HCT116 (cell line): ENCODE measurements at regions not wholly inside any gene's neighbourhood (a gene's known extent, or its start where the extent isn't known, plus 50 kb on each side); places are given as distances from the start of the nearest gene placed in this dataset.
"Not testable (repeated sequence)": the region's sequence is repeated elsewhere in the genome, so short reads cannot be mapped to it uniquely, and the experiment has no call there.

Source experiments
- ATAC-seq: fragments of 200-7000 bp; cut with Tn5 transposase; 2 replicates; pipeline ENCODE4 v1.9.1; 2020; ENCODE audit warnings: mild to moderate bottlenecking, moderate library complexity
- BruUV-seq: library from RNA; stranded (reverse); fragments of 400-500 nt; replicated peaks from 2 replicates; lab custom pipeline; 2021; lab: Mats Ljungman, UMichigan
- CTCF ChIA-PET: fragments of 300-600 bp; sonication (Branson Sonifier 250); formaldehyde crosslinking; loops from one replicate; lab custom pipeline; 2021; ENCODE audit warnings: antibody characterized with exemption; lab: Charles Lee
- POLR2A ChIA-PET: fragments of 300-600, 350-600 bp; sonication (Branson Sonifier 250); formaldehyde crosslinking; loops from one replicate; lab custom pipeline; 2021; ENCODE audit warnings: antibody characterized with exemption; lab: Charles Lee
- RAD21 ChIA-PET, 2 experiments: fragments of 300-600 bp; sonication (Branson Sonifier 250); formaldehyde crosslinking; loops; one replicate each; lab custom pipeline; 2023; ENCODE audit warnings: low total read pairs in 2 of 2; ENCODE audit not compliant: uncharacterized antibody in 2 of 2, unreplicated experiment in 2 of 2, low non-redundant PET in 1 of 2; lab: Charles Lee
- DNase-seq: peaks from one replicate; pipeline ENCODE4 v3.0.0-alpha.2; 2010; ENCODE audit warnings: low read depth, low spot score
- H2AFZ ChIP-seq: fragments of 200-600 bp; shearing (Covaris generic), sonication (generic); 2 replicates; pipeline ENCODE4 v1.6.1; 2017; ENCODE audit warnings: low read depth, mixed run types, mixed read lengths, antibody characterized with exemption, low read length; ENCODE audit not compliant: poor library complexity, severe bottlenecking
- H3K27ac ChIP-seq: 2 replicates; pipeline ENCODE4 v1.5.1; 2012; ENCODE audit warnings: low read depth, low read length
- H3K27me3 ChIP-seq: fragments of 200-600 bp; sonication (generic); 2 replicates; pipeline ENCODE4 v1.6.1; 2016; ENCODE audit warnings: mixed run types, low read length, mixed read lengths; ENCODE audit not compliant: insufficient read depth
- H3K36me3 ChIP-seq, 2 experiments: fragments of 200-500 bp in 1 of 2; fragments of 200-600 bp in 1 of 2; sonication (Bioruptor generic) in 1 of 2; sonication (generic) in 1 of 2; 2 replicates each; pipeline versions ENCODE4 v1.5.1 to v1.6.1; 2014 to 2016; ENCODE audit warnings: low read length in 2 of 2, inconsistent platforms in 1 of 2, mixed read lengths in 1 of 2, mixed run types in 1 of 2; ENCODE audit not compliant: insufficient read depth in 2 of 2, control insufficient read depth in 1 of 2
- H3K4me1 ChIP-seq, 2 experiments: fragments of 200-600 bp in 1 of 2; sonication (generic) in 1 of 2; 2 replicates each; pipeline versions ENCODE4 v1.5.1 to v1.6.1; 2012 to 2017; ENCODE audit warnings: low read length in 2 of 2, inconsistent platforms in 1 of 2, mild to moderate bottlenecking in 1 of 2, mixed read lengths in 1 of 2, mixed run types in 1 of 2, moderate library complexity in 1 of 2; ENCODE audit not compliant: insufficient read depth in 2 of 2, control insufficient read depth in 1 of 2
- H3K4me2 ChIP-seq: fragments of 200-600 bp; sonication (generic); 2 replicates; pipeline ENCODE4 v1.6.1; 2017; ENCODE audit warnings: mixed run types, low read length, mixed read lengths
- H3K4me3 ChIP-seq, 2 experiments: fragments of 200-600 bp in 1 of 2; sonication (generic) in 1 of 2; replicated peaks in 1 of 2; 2 replicates each; pipeline ENCODE4 v1.5.1; 2011 to 2016; ENCODE audit warnings: low read length in 2 of 2, control low read depth in 1 of 2, low read depth in 1 of 2, mild to moderate bottlenecking in 1 of 2, mixed read lengths in 1 of 2, mixed run types in 1 of 2
- H3K79me2 ChIP-seq: fragments of 200-600 bp; sonication (generic); 2 replicates; pipeline ENCODE4 v1.6.1; 2017; ENCODE audit warnings: mild to moderate bottlenecking, mixed run types, low read length, moderate library complexity, mixed read lengths; ENCODE audit not compliant: insufficient read depth
- H3K9ac ChIP-seq: fragments of 200-600 bp; sonication (generic); 2 replicates; pipeline ENCODE4 v1.6.1; 2016; ENCODE audit warnings: low read length, mixed read lengths
- H3K9me2 ChIP-seq: fragments of 200-600 bp; sonication (generic), shearing (Covaris generic); 2 replicates; pipeline ENCODE4 v1.6.1; 2017; ENCODE audit warnings: mixed run types, mild to moderate bottlenecking, moderate library complexity; ENCODE audit not compliant: insufficient read depth
- H3K9me3 ChIP-seq, 2 experiments: fragments of 200-500 bp in 1 of 2; fragments of 200-600 bp in 1 of 2; sonication (Bioruptor generic) in 1 of 2; sonication (generic) in 1 of 2; 2 replicates each; pipeline ENCODE4 v1.6.1; 2014 to 2017; ENCODE audit warnings: low read length in 2 of 2, mixed read lengths in 2 of 2, inconsistent platforms in 1 of 2, low read depth in 1 of 2, mild to moderate bottlenecking in 1 of 2, mixed run types in 1 of 2, moderate library complexity in 1 of 2; ENCODE audit not compliant: control insufficient read depth in 1 of 2, insufficient read depth in 1 of 2
- H4K20me1 ChIP-seq: fragments of 200-600 bp; sonication (generic), shearing (Covaris generic); 2 replicates; pipeline ENCODE4 v1.6.1; 2017; ENCODE audit warnings: mixed run types, mild to moderate bottlenecking, moderate library complexity; ENCODE audit not compliant: insufficient read depth
- CEBPB ChIP-seq: IDR thresholded peaks from 2 replicates; pipeline ENCODE4 v1.6.1; 2012; ENCODE audit warnings: low read depth
- EGR1 ChIP-seq: IDR thresholded peaks from 2 replicates; pipeline ENCODE4 v1.6.1; 2012; ENCODE audit warnings: low read depth
- EZH2 ChIP-seq: fragments of 200-600 bp; sonication (generic); IDR thresholded peaks from 2 replicates; pipeline ENCODE4 v1.6.1; 2017; ENCODE audit warnings: antibody characterized with exemption, mixed run types
- FOSL1 ChIP-seq: IDR thresholded peaks from 2 replicates; pipeline ENCODE4 v1.6.1; 2012; ENCODE audit warnings: low read depth
- MAX ChIP-seq: IDR thresholded peaks from 2 replicates; pipeline ENCODE4 v1.6.1; 2012
- POLR2A ChIP-seq: IDR thresholded peaks from 2 replicates; pipeline ENCODE4 v1.7.0; 2011; ENCODE audit warnings: borderline replicate concordance; ENCODE audit not compliant: insufficient read depth, insufficient read length; ENCODE audit errors: extremely low read depth
- POLR2AphosphoS5 ChIP-seq: IDR thresholded peaks from 2 replicates; pipeline ENCODE4 v1.6.1; 2011; ENCODE audit warnings: mild to moderate bottlenecking, low read depth, low read length, moderate library complexity
- RAD21 ChIP-seq: IDR thresholded peaks from 2 replicates; pipeline ENCODE4 v1.6.1; 2012; ENCODE audit warnings: low read depth, mild to moderate bottlenecking
- SIN3A ChIP-seq: IDR thresholded peaks from 2 replicates; pipeline ENCODE4 v1.6.1; 2012; ENCODE audit warnings: low read depth
- TCF7L2 ChIP-seq: IDR thresholded peaks from 2 replicates; pipeline ENCODE4 v1.7.0; 2011; ENCODE audit warnings: borderline replicate concordance, inconsistent platforms; ENCODE audit not compliant: insufficient read depth, insufficient read length; ENCODE audit errors: extremely low read depth
- YY1 ChIP-seq: IDR thresholded peaks from 2 replicates; pipeline ENCODE4 v1.6.1; 2011; ENCODE audit warnings: low read length, low read depth, moderate library complexity, mild to moderate bottlenecking; ENCODE audit not compliant: insufficient replicate concordance; ENCODE audit errors: extremely low read depth
- ZNF274 ChIP-seq: fragments of 200-500 bp; sonication (Bioruptor generic); IDR thresholded peaks from 2 replicates; pipeline ENCODE4 v1.6.1; 2014; ENCODE audit warnings: mild to moderate bottlenecking, low read depth, low read length, inconsistent platforms
- intact Hi-C: fragments of 100-400 bp; cut with micrococcal nuclease; formaldehyde crosslinking; loops from 2 replicates; pipeline ENCODE4 v1.10.0; 2022
- TF ChIP-seq, protein P1 (sequence below): IDR thresholded peaks from 2 replicates; pipeline ENCODE4 v1.6.1; 2012

- DNase-seq (no peak), ATAC-seq (no peak)
- Histone ChIP-seq H3K79me2 (no peaks in the 10 kb centered on the region), H3K9me3 (0 out of 4 replicates have a peak, but pooled peaks cover 0 to 2% of the 10 kb centered on the region in 2 experiments), H3K9ac (no peak overlapping the region), H3K27ac (no peak overlapping the region), H3K4me1 (no peaks in the 10 kb centered on the region), H3K4me3 (no peak overlapping the region), H3K27me3 (no peaks in the 10 kb centered on the region), H2AFZ (no peak overlapping the region), H4K20me1 (no peaks in the 10 kb centered on the region), H3K36me3 (no peaks in the 10 kb centered on the region), H3K4me2 (no peak overlapping the region), H3K9me2 (no peaks in the 10 kb centered on the region)
- ChIA-PET CTCF (no interaction called here), POLR2A (no interaction called here), RAD21 (no interaction called here)
- intact Hi-C loops, result no loop called here
- no TSS peak for BruUV-seq
- no peak for TF ChIP-seq TCF7L2
- no peak for TF ChIP-seq POLR2A
Observed at GRCh38 chr3:82627733-82628132, 866.3 kb upstream of the GBE1 start.

GRCh38 chr3:82620744-82621143 lies 859.3 kb upstream of the GBE1 start:
- H3K9me2 ChIP-seq, H4K20me1 ChIP-seq, H3K9ac ChIP-seq, RAD21 ChIA-PET, H3K4me2 ChIP-seq, ATAC-seq, H3K4me3 ChIP-seq, POLR2A ChIA-PET, intact Hi-C loops, DNase-seq, H3K9me3 ChIP-seq, CTCF ChIA-PET, BruUV-seq, H3K27me3 ChIP-seq, H3K27ac ChIP-seq, H3K36me3 ChIP-seq, H3K4me1 ChIP-seq, H3K79me2 ChIP-seq, H2AFZ ChIP-seq: not testable (repeated sequence)

DNA sequence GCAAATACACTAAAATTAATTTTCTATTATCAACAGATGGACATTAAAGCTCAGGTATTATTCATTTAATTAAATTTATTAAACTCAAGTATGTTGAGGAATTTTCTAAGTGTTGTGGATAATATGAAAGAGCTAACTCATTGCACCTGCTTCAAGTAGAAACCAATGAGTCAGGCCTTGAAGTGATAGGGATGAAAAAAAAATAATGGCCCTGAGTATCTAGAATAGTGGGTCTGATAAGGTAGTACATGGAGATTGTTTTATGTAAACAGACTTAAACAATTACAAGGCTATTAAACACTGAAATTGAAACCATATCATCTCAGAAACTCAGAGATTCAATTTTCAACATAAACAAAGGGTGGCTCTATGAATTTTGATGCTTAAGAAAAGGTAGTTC lies 857.1 kb upstream of the GBE1 start:
- CTCF ChIA-PET, result no interaction called here
- Histone ChIP-seq H3K9ac (no peak overlapping the region), H3K36me3 (no peaks in the 10 kb centered on the region), H3K9me3 (no peaks in the 10 kb centered on the region), H3K4me1 (no peaks in the 10 kb centered on the region), H3K4me2 (no peak overlapping the region), H3K27ac (no peak overlapping the region), H2AFZ (no peak overlapping the region), H4K20me1 (no peaks in the 10 kb centered on the region), H3K79me2 (no peaks in the 10 kb centered on the region), H3K27me3 (no peaks in the 10 kb centered on the region), H3K4me3 (no peak overlapping the region), H3K9me2 (no peaks in the 10 kb centered on the region)
- DNase-seq (no peak), ATAC-seq (no peak)
- intact Hi-C loops, result no loop called here
- POLR2A ChIA-PET, result no interaction called here
- BruUV-seq, result no TSS peak
- RAD21 ChIA-PET, result no interaction called here
- TF ChIP-seq POLR2AphosphoS5, result no peak
- TF ChIP-seq MAX, result no peak
- TF ChIP-seq ZNF274, result no peak
- TF ChIP-seq EZH2, result no peak
- no peak for TF ChIP-seq CEBPB
- no peak for TF ChIP-seq RAD21
- TF ChIP-seq FOSL1, result no peak
- TF ChIP-seq YY1, result no peak
- TF ChIP-seq, protein P1, sequence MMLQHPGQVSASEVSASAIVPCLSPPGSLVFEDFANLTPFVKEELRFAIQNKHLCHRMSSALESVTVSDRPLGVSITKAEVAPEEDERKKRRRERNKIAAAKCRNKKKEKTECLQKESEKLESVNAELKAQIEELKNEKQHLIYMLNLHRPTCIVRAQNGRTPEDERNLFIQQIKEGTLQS, result no peak
- TF ChIP-seq SIN3A, result no peak
- TF ChIP-seq EGR1, result no peak
